Transverse colon (tissue), 4 donors: ENCODE measurements at regions not wholly inside any gene's neighbourhood (a gene's known extent, or its start where the extent isn't known, plus 50 kb on each side); places are given as distances from the start of the nearest gene placed in this dataset.

Source experiments
- DNase-seq: peaks from one replicate; pipeline ENCODE4 v3.0.0-alpha.2; 2019
- H3K27ac ChIP-seq, 4 donors: fragments of 200-600 bp; sonication (generic); 2 replicates each; pipeline ENCODE4 v1.5.1; 2016 to 2018; ENCODE audit warnings: inconsistent platforms in 4 of 4
- H3K27me3 ChIP-seq: fragments of 200-600 bp; sonication (generic); 2 replicates; pipeline ENCODE4 v1.5.1; 2017; ENCODE audit warnings: inconsistent platforms
- H3K36me3 ChIP-seq, 4 donors: fragments of 200-600 bp; sonication (generic); 2 replicates each; pipeline ENCODE4 v1.5.1; 2017 to 2019; ENCODE audit warnings: inconsistent platforms in 4 of 4
- H3K4me1 ChIP-seq, 4 donors: fragments of 200-600 bp; sonication (generic); 2 replicates each; pipeline ENCODE4 v1.5.1; 2017 to 2020; ENCODE audit warnings: inconsistent platforms in 4 of 4
- H3K4me3 ChIP-seq, 4 donors: fragments of 200-600 bp; sonication (generic); 1 replicate in 1 of 4; 2 replicates in 3 of 4; pipeline versions ENCODE4 v1.5.1 to v1.6.1; 2017 to 2019; ENCODE audit warnings: inconsistent platforms in 4 of 4
- H3K9me3 ChIP-seq, 2 donors: fragments of 200-600 bp; sonication (generic); 2 replicates each; pipeline ENCODE4 v1.5.1; 2017 to 2019; ENCODE audit warnings: inconsistent platforms in 2 of 2
- CTCF ChIP-seq, 5 experiments: fragments of 200-600 bp in 3 of 5; fragments of 450-650 bp in 2 of 5; sonication (generic) in 3 of 5; IDR thresholded peaks; 1 replicate in 2 of 5; 2 replicates in 3 of 5; pipeline ENCODE4 v1.5.1; 2016 to 2017; ENCODE audit warnings: antibody characterized with exemption in 5 of 5, inconsistent platforms in 3 of 5, mild to moderate bottlenecking in 2 of 5, moderate library complexity in 1 of 5
- EP300 ChIP-seq: sonication (generic); formaldehyde crosslinking; IDR thresholded peaks from one replicate; pipeline ENCODE4 v1.6.1; 2017; ENCODE audit warnings: antibody characterized with exemption, low read depth
- POLR2A ChIP-seq: fragments of 450-650 bp; IDR thresholded peaks from one replicate; pipeline ENCODE4 v1.6.1; 2016; ENCODE audit warnings: antibody characterized with exemption, mild to moderate bottlenecking, moderate library complexity
- POLR2AphosphoS5 ChIP-seq, 3 donors: sonication (generic); formaldehyde crosslinking; IDR thresholded peaks; one replicate each; pipeline ENCODE4 v1.6.1; 2016; ENCODE audit warnings: antibody characterized with exemption in 3 of 3
- WGBS, 2 donors: methylation state at CpG; one replicate each; pipeline ENCODE4 v1.1.5; 2018; ENCODE audit warnings: low coverage in 1 of 2; 5-methylcytosine and 5-hydroxymethylcytosine counted together
- in situ Hi-C, 4 donors: fragments of 200-750 bp; cut with MboI; loops; one replicate each; pipeline versions ENCODE4 v1.15.0 to v1.15.1; 2017; ENCODE audit warnings: low sequenced_read_pairs in 3 of 4, low pct_ligation_motif_present in 1 of 4, low pct_unique_long_range_greater_than_20kb in 1 of 4
- intact Hi-C: fragments of 100-400 bp; cut with DNase I; formaldehyde crosslinking; loops from one replicate; pipeline ENCODE4 v1.15.1; 2023; ENCODE audit warnings: low total_unique reads

GRCh38 chr4:13877626-13878025 lies 250.1 kb upstream of the BOD1L1 start:
- 33 to 44% methylated on average over 4 of the region's 4 CpGs for WGBS, 2 donors
- no peaks in the 10 kb centered on the region for H3K36me3 ChIP-seq
- intact Hi-C loops: no loop called here
- no peak for DNase-seq
- TF ChIP-seq EP300 (no peak), POLR2AphosphoS5 (IDR thresholded peaks at IDR 0.05) (no peak), CTCF (IDR thresholded peaks at IDR 0.05) (no peak), POLR2A (no peak)
- H3K27ac ChIP-seq: no peak overlapping the region
- in situ Hi-C loops: no loop called here
- H3K27me3 ChIP-seq: no peaks in the 10 kb centered on the region
- H3K9me3 ChIP-seq: no peaks in the 10 kb centered on the region
- no peak overlapping the region for H3K4me3 ChIP-seq
- no peaks in the 10 kb centered on the region for H3K4me1 ChIP-seq

GRCh38 chr4:13881892-13882291 lies 254.4 kb upstream of the BOD1L1 start:
- H3K9me3 ChIP-seq: no peaks in the 10 kb centered on the region
- intact Hi-C loops: no loop called here
- WGBS, 2 donors: 87 to 100% methylated on average over 3 to 4 of the region's 4 CpGs
- no peak for DNase-seq
- no peaks in the 10 kb centered on the region for H3K27me3 ChIP-seq
- TF ChIP-seq POLR2AphosphoS5 (IDR thresholded peaks at IDR 0.05) (no peak), EP300 (no peak), CTCF (IDR thresholded peaks at IDR 0.05) (no peak), POLR2A (no peak)
- no peaks in the 10 kb centered on the region for H3K36me3 ChIP-seq
- no peaks in the 10 kb centered on the region for H3K4me1 ChIP-seq
- in situ Hi-C loops: no loop called here
- H3K27ac ChIP-seq: no peak overlapping the region
- H3K4me3 ChIP-seq: no peak overlapping the region

GRCh38 chr4:13887010-13887409 lies 259.5 kb upstream of the BOD1L1 start:
- no peaks in the 10 kb centered on the region for H3K9me3 ChIP-seq
- peaks cover 0 to 1% (median 0%) of the 10 kb centered on the region in 4 donors for H3K4me1 ChIP-seq
- H3K4me3 ChIP-seq: no peak overlapping the region
- no peak overlapping the region for H3K27ac ChIP-seq
- no peak for DNase-seq
- in situ Hi-C loops: no loop called here
- WGBS, 2 donors: 65% methylated on average over 2 of the region's 2 CpGs; no CpG with 5 or more reads in 1 of the 2 donors
- intact Hi-C loops: no loop called here
- no peaks in the 10 kb centered on the region for H3K36me3 ChIP-seq
- no peaks in the 10 kb centered on the region for H3K27me3 ChIP-seq
- TF ChIP-seq POLR2A (no peak), POLR2AphosphoS5 (IDR thresholded peaks at IDR 0.05) (no peak), EP300 (no peak), CTCF (IDR thresholded peaks at IDR 0.05) (no peak)

- Histone ChIP-seq H3K36me3 (no peaks in the 10 kb centered on the region), H3K4me1 (peaks cover 0 to 4% (median 0%) of the 10 kb centered on the region in 4 donors), H3K4me3 (no peak overlapping the region), H3K9me3 (no peaks in the 10 kb centered on the region), H3K27me3 (no peaks in the 10 kb centered on the region), H3K27ac (no peak overlapping the region)
- no peak for DNase-seq
- in situ Hi-C loops: no loop called here
- intact Hi-C loops: no loop called here
- TF ChIP-seq EP300 (no peak), POLR2AphosphoS5 (IDR thresholded peaks at IDR 0.05) (no peak), POLR2A (no peak), CTCF (IDR thresholded peaks at IDR 0.05) (no peak)
- WGBS, 2 donors: 50 to 55% methylated on average over 1 of the region's 1 CpG
Observed at GRCh38 chr4:13888112-13888511, 260.6 kb upstream of the BOD1L1 start.
